Fibroblast of gingiva (primary cell): ENCODE measurements at regions not wholly inside any gene's neighbourhood (a gene's known extent, or its start where the extent isn't known, plus 50 kb on each side); places are given as distances from the start of the nearest gene placed in this dataset.

ENCODE experiments used
- DNase-seq: peaks from one replicate; pipeline ENCODE4 v3.0.0-alpha.2; 2011; ENCODE audit warnings: low read depth

GRCh38 chr17:71396711-71397110 lies 724.1 kb upstream of the SOX9 start:
- DNase-seq = no peak

GRCh38 chr17:71398025-71398424 lies 722.8 kb upstream of the SOX9 start:
- DNase-seq = no peak

GRCh38 chr17:71398800-71399219 lies 722.0 kb upstream of the SOX9 start:
- DNase-seq = no peak

GRCh38 chr17:71399221-71399620 lies 721.6 kb upstream of the SOX9 start:
- no peak for DNase-seq

- DNase-seq = no peak
Measured at GRCh38 chr17:71399649-71400048, 721.2 kb upstream of the SOX9 start.

GRCh38 chr17:71402007-71402406 lies 718.8 kb upstream of the SOX9 start:
- DNase-seq = no peak

GRCh38 chr17:71402661-71403141 lies 718.1 kb upstream of the SOX9 start:
- no peak for DNase-seq

- DNase-seq = no peak
Measured at GRCh38 chr17:71405101-71405500, 715.7 kb upstream of the SOX9 start.

GRCh38 chr17:71407981-71408380 lies 712.8 kb upstream of the SOX9 start:
- no peak for DNase-seq

- DNase-seq = no peak
Measured at GRCh38 chr17:71409137-71409536, 711.7 kb upstream of the SOX9 start.

GRCh38 chr17:71409712-71410111 lies 711.1 kb upstream of the SOX9 start:
- DNase-seq = peak; percentile 73

GRCh38 chr17:71412803-71413202 lies 708.0 kb upstream of the SOX9 start:
- DNase-seq = peak; percentile 94

GRCh38 chr17:71413935-71414334 lies 706.9 kb upstream of the SOX9 start:
- DNase-seq = no peak

GRCh38 chr17:71417142-71417541 lies 703.7 kb upstream of the SOX9 start:
- no peak for DNase-seq

GRCh38 chr17:71422968-71423367 lies 697.9 kb upstream of the SOX9 start:
- DNase-seq = no peak

- DNase-seq = no peak
Measured at GRCh38 chr17:71423871-71424546, 696.8 kb upstream of the SOX9 start.

GRCh38 chr17:71427801-71428200 lies 693.0 kb upstream of the SOX9 start:
- DNase-seq = peak; percentile 48

- DNase-seq = no peak
Measured at GRCh38 chr17:71428897-71429296, 691.9 kb upstream of the SOX9 start.

- DNase-seq = no peak
Measured at GRCh38 chr17:71430281-71430680, 690.5 kb upstream of the SOX9 start.

GRCh38 chr17:71431146-71431545 lies 689.7 kb upstream of the SOX9 start:
- peak; percentile 44 for DNase-seq

- no peak for DNase-seq
Measured at GRCh38 chr17:71432378-71433315, 688.2 kb upstream of the SOX9 start.

GRCh38 chr17:71434716-71435115 lies 686.1 kb upstream of the SOX9 start:
- DNase-seq = no peak

- no peak for DNase-seq
Measured at GRCh38 chr17:71436479-71436878, 684.3 kb upstream of the SOX9 start.
